Small intestine (tissue), 7 donors: ENCODE measurements at regions not wholly inside any gene's neighbourhood (a gene's known extent, or its start where the extent isn't known, plus 50 kb on each side); places are given as distances from the start of the nearest gene placed in this dataset.

Experiments used
- DNase-seq, 2 donors: peaks; one replicate each; pipeline versions ENCODE4 v3.0.0 to v3.0.0-alpha.2; 2013
- FAIRE-seq: peaks from 2 replicates; lab custom pipeline; 2012; peaks lifted over from hg19 to GRCh38; lab: Jason Lieb, UNC
- H3K27ac ChIP-seq, 3 donors: one replicate each; pipeline ENCODE4 v1.5.1; 2013; ENCODE audit warnings: low read length in 2 of 3, mild to moderate bottlenecking in 2 of 3, control low read depth in 1 of 3, inconsistent platforms in 1 of 3, low read depth in 1 of 3, moderate library complexity in 1 of 3
- H3K27me3 ChIP-seq, 3 donors: one replicate each; pipeline ENCODE4 v1.6.1; 2013; ENCODE audit warnings: low read length in 3 of 3, inconsistent platforms in 1 of 3; ENCODE audit not compliant: control insufficient read depth in 3 of 3, insufficient read depth in 3 of 3
- H3K36me3 ChIP-seq, 3 donors: one replicate each; pipeline ENCODE4 v1.6.1; 2013; ENCODE audit warnings: low read length in 3 of 3, inconsistent platforms in 1 of 3, low read depth in 1 of 3, mild to moderate bottlenecking in 1 of 3, moderate library complexity in 1 of 3; ENCODE audit not compliant: control insufficient read depth in 3 of 3, insufficient read depth in 2 of 3
- H3K4me1 ChIP-seq, 3 donors: one replicate each; pipeline ENCODE4 v1.6.1; 2013; ENCODE audit warnings: low read length in 2 of 3, inconsistent platforms in 1 of 3, low read depth in 1 of 3, mild to moderate bottlenecking in 1 of 3, moderate library complexity in 1 of 3; ENCODE audit not compliant: control insufficient read depth in 3 of 3, insufficient read depth in 2 of 3
- H3K4me3 ChIP-seq, 3 donors: one replicate each; pipeline ENCODE4 v1.5.1; 2013; ENCODE audit warnings: low read length in 3 of 3, control low read depth in 1 of 3, inconsistent platforms in 1 of 3, low read depth in 1 of 3, mild to moderate bottlenecking in 1 of 3, moderate library complexity in 1 of 3
- H3K9me3 ChIP-seq, 2 donors: one replicate each; pipeline ENCODE4 v1.6.1; 2013; ENCODE audit warnings: low read depth in 1 of 2, low read length in 1 of 2; ENCODE audit not compliant: control insufficient read depth in 2 of 2, insufficient read depth in 1 of 2
- WGBS, 3 donors: extraction: QIAGEN DNeasy Blood & Tissue Kit; methylation state at CpG; one replicate each; pipeline ENCODE4 v1.1.7; 2013; 5-methylcytosine and 5-hydroxymethylcytosine counted together
- donor health status: healthy with polysubstance abuse.
- donor health status: control.
- donor health status: control.
- donor health status: Bipolar disorder and iron deficiency.
- donor health status: healthy.

GRCh38 chr4:187301923-187302322 is 578.3 kb upstream of the FAT1 start:
- H3K4me3 ChIP-seq, result no peak overlapping the region
- H3K36me3 ChIP-seq, result no peaks in the 10 kb centered on the region
- H3K9me3 ChIP-seq, result no peaks in the 10 kb centered on the region
- no peaks in the 10 kb centered on the region for H3K27me3 ChIP-seq
- DNase-seq, result no peak
- H3K4me1 ChIP-seq, result no peaks in the 10 kb centered on the region
- H3K27ac ChIP-seq, result no peak overlapping the region
- WGBS, 3 donors, result 91 to 94% (median 94%) methylated on average over 16 of the region's 16 CpGs
- FAIRE-seq, result no peak

GRCh38 chr4:187302457-187303150 is 578.9 kb upstream of the FAT1 start:
- Histone ChIP-seq H3K4me3 (no peak overlapping the region), H3K36me3 (no peaks in the 10 kb centered on the region), H3K4me1 (no peaks in the 10 kb centered on the region), H3K27ac (no peak overlapping the region), H3K9me3 (no peaks in the 10 kb centered on the region), H3K27me3 (no peaks in the 10 kb centered on the region)
- no peak for FAIRE-seq
- WGBS, 3 donors, result 49 to 56% (median 55%) methylated on average over 6 of the region's 6 CpGs
- DNase-seq, result no peak

- H3K27me3 ChIP-seq, result no peaks in the 10 kb centered on the region
- no peaks in the 10 kb centered on the region for H3K9me3 ChIP-seq
- no peak overlapping the region for H3K4me3 ChIP-seq
- no peak overlapping the region for H3K27ac ChIP-seq
- FAIRE-seq (no peak), DNase-seq (no peak)
- 79 to 82% (median 82%) methylated on average over 9 to 10 of the region's 11 CpGs for WGBS, 3 donors
- no peaks in the 10 kb centered on the region for H3K36me3 ChIP-seq
- H3K4me1 ChIP-seq, result no peaks in the 10 kb centered on the region
Observed at GRCh38 chr4:187304133-187304532, 580.5 kb upstream of the FAT1 start.

- DNase-seq (no peak), FAIRE-seq (no peak)
- Histone ChIP-seq H3K36me3 (no peaks in the 10 kb centered on the region), H3K9me3 (no peaks in the 10 kb centered on the region), H3K27me3 (no peaks in the 10 kb centered on the region), H3K4me3 (no peak overlapping the region), H3K27ac (no peak overlapping the region), H3K4me1 (no peaks in the 10 kb centered on the region)
- WGBS, 3 donors, result 55 to 72% (median 60%) methylated on average over 2 of the region's 2 CpGs
Observed at GRCh38 chr4:187307131-187307530, 583.5 kb upstream of the FAT1 start.

GRCh38 chr4:187309456-187309855 is 585.8 kb upstream of the FAT1 start:
- no peak overlapping the region for H3K27ac ChIP-seq
- H3K36me3 ChIP-seq, result no peaks in the 10 kb centered on the region
- H3K4me1 ChIP-seq, result no peaks in the 10 kb centered on the region
- no peak overlapping the region for H3K4me3 ChIP-seq
- FAIRE-seq (no peak), DNase-seq (no peak)
- no peaks in the 10 kb centered on the region for H3K9me3 ChIP-seq
- WGBS, 3 donors, result 55 to 67% (median 58%) methylated on average over 3 of the region's 3 CpGs
- no peaks in the 10 kb centered on the region for H3K27me3 ChIP-seq

- no peak overlapping the region for H3K4me3 ChIP-seq
- DNase-seq (no peak), FAIRE-seq (no peak)
- no peak overlapping the region for H3K27ac ChIP-seq
- no peaks in the 10 kb centered on the region for H3K36me3 ChIP-seq
- 28 to 63% (median 49%) methylated on average over 1 of the region's 1 CpG for WGBS, 3 donors
- H3K27me3 ChIP-seq, result no peaks in the 10 kb centered on the region
- no peaks in the 10 kb centered on the region for H3K9me3 ChIP-seq
- no peaks in the 10 kb centered on the region for H3K4me1 ChIP-seq
Observed at GRCh38 chr4:187312299-187312698, 588.6 kb upstream of the FAT1 start.

DNA sequence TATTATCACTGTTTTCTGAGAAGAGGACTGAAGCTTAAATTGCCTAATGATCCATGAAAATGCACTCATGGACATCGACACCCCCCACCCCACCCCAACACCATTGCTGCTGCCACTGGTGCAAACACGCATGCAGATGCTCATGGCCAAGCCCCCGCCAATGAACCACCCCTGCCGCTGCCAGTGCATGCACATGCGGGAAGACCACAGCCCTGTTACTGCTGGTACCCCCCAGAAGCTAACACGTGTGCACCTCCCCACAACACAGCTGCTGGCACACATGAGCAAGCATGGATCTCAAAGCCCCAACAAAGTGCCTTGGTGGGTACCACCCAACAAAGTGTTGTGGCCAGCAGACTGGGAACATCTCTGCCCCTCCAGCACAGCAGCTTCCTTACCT is 594.1 kb upstream of the FAT1 start:
- Histone ChIP-seq H3K36me3 (no peaks in the 10 kb centered on the region), H3K4me3 (no peak overlapping the region), H3K27ac (no peak overlapping the region), H3K9me3 (no peaks in the 10 kb centered on the region), H3K4me1 (no peaks in the 10 kb centered on the region), H3K27me3 (no peaks in the 10 kb centered on the region)
- WGBS, 3 donors, result 88 to 90% (median 90%) methylated on average over 6 of the region's 6 CpGs
- FAIRE-seq (no peak), DNase-seq (no peak)

DNA sequence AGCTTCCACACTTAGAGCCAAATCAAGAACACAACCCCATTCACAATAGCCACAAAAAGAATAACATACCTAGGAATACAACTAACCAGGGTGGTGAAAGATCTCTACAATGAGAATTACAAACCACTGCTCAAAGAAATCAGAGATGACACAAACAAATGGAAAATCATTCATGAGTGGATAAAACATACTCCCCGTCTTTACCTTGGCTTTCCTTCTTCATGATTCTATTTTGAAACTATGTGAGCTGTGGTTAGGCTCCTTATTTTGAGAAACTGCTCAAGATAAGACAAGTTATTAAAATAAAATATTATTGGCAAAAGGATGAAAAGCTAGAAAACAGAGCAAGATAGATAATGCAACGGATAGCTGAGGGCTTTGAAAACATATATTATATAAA is 598.1 kb upstream of the FAT1 start:
- Histone ChIP-seq H3K4me3 (no peak overlapping the region), H3K27ac (no peak overlapping the region), H3K9me3 (no peaks in the 10 kb centered on the region), H3K4me1 (peaks cover 0 to 2% (median 0%) of the 10 kb centered on the region in 3 donors), H3K27me3 (no peaks in the 10 kb centered on the region), H3K36me3 (no peaks in the 10 kb centered on the region)
- 71 to 74% (median 72%) methylated on average over 2 of the region's 2 CpGs for WGBS, 3 donors
- no peak for FAIRE-seq
- DNase-seq, result no peak

DNA sequence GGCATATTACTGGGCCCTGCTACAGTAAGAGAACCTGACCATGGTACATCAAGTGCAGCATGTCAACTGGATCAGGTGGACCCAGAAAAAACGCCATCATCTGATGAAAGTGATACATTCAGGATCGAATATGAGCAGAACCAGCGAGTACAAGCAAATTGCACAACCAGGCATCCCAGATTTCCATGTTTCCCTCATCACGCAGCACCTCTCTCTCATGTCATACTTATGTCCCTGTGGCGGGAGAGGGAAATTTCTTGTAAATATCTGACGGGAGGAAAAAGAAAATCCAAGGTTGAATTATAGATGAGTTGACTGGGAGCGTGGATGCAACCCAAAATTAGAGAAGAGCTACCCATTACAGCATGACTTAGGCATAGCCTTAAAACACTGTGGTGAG is 608.5 kb upstream of the FAT1 start:
- 87 to 88% (median 87%) methylated on average over 7 of the region's 7 CpGs for WGBS, 3 donors
- no peak overlapping the region for H3K4me3 ChIP-seq
- no peak overlapping the region for H3K27ac ChIP-seq
- H3K36me3 ChIP-seq, result no peaks in the 10 kb centered on the region
- no peaks in the 10 kb centered on the region for H3K27me3 ChIP-seq
- FAIRE-seq (no peak), DNase-seq (no peak)
- H3K9me3 ChIP-seq, result peaks cover 0 to 3% of the 10 kb centered on the region in 2 donors
- no peaks in the 10 kb centered on the region for H3K4me1 ChIP-seq
